ENCODE measurements at regions not wholly inside any gene's neighbourhood (a gene's known extent, or its start where the extent isn't known, plus 50 kb on each side); places are given as distances from the start of the nearest gene placed in this dataset.

- TF ChIP-seq, protein P1, sequence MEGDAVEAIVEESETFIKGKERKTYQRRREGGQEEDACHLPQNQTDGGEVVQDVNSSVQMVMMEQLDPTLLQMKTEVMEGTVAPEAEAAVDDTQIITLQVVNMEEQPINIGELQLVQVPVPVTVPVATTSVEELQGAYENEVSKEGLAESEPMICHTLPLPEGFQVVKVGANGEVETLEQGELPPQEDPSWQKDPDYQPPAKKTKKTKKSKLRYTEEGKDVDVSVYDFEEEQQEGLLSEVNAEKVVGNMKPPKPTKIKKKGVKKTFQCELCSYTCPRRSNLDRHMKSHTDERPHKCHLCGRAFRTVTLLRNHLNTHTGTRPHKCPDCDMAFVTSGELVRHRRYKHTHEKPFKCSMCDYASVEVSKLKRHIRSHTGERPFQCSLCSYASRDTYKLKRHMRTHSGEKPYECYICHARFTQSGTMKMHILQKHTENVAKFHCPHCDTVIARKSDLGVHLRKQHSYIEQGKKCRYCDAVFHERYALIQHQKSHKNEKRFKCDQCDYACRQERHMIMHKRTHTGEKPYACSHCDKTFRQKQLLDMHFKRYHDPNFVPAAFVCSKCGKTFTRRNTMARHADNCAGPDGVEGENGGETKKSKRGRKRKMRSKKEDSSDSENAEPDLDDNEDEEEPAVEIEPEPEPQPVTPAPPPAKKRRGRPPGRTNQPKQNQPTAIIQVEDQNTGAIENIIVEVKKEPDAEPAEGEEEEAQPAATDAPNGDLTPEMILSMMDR (IDR thresholded peaks at IDR 0.05): no peak
- TF ChIP-seq POLR2A (IDR thresholded peaks at IDR 0.05): no peak
Measured at GRCh38 chr12:42912367-42912766, 322.8 kb upstream of the PRICKLE1 start.

Data from adrenal gland (tissue), 5 donors.